Urinary bladder (tissue), 3 donors: ENCODE measurements at regions not wholly inside any gene's neighbourhood (a gene's known extent, or its start where the extent isn't known, plus 50 kb on each side); places are given as distances from the start of the nearest gene placed in this dataset.
"Not testable (repeated sequence)": the region's sequence is repeated elsewhere in the genome, so short reads cannot be mapped to it uniquely, and the experiment has no call there.

Experiments used
- DNase-seq: peaks from one replicate; pipeline ENCODE4 v3.0.0-alpha.2; 2015; ENCODE audit errors: extremely low spot score
- H3K27ac ChIP-seq: one replicate; pipeline ENCODE4 v1.5.1; 2013; ENCODE audit warnings: low read depth, mild to moderate bottlenecking, moderate library complexity
- H3K36me3 ChIP-seq: one replicate; pipeline ENCODE4 v1.6.1; 2013; ENCODE audit warnings: mild to moderate bottlenecking, moderate library complexity; ENCODE audit not compliant: insufficient read depth
- H3K4me1 ChIP-seq: one replicate; pipeline ENCODE4 v1.6.1; 2013; ENCODE audit warnings: mild to moderate bottlenecking, moderate library complexity; ENCODE audit not compliant: insufficient read depth
- H3K4me3 ChIP-seq: one replicate; pipeline ENCODE4 v1.5.1; 2013; ENCODE audit warnings: low read depth, low read length
- WGBS: extraction: QIAGEN DNeasy Blood & Tissue Kit; methylation state at CpG from one replicate; pipeline ENCODE4 v1.1.7; 2013; 5-methylcytosine and 5-hydroxymethylcytosine counted together
- donor health status: healthy with polysubstance abuse.
- donor health status: healthy.

GRCh38 chr5:120181238-120181637 is 282.9 kb upstream of the PRR16 start:
- H3K36me3 ChIP-seq, H3K27ac ChIP-seq, H3K4me3 ChIP-seq, H3K4me1 ChIP-seq, DNase-seq: not testable (repeated sequence)
- WGBS = 93% methylated on average over 10 of the region's 10 CpGs

DNA sequence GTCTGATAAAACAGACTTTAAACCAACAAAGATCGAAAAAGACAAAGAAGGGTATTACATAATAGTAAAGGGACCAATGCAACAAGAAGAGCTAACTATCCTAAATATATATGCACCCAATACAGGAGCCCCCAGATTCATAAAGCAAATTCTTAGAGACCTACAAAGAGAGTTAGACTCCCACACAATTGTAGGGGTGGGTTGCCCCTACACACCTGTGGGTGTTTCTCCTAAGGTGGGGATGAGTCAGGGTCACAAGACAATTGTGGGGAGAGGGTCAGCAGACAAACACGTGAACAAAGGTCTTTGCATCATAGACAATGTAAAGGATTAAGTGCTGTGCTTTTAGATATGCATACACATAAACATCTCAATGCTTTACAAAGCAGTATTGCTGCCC is 269.4 kb upstream of the PRR16 start:
- not testable (repeated sequence) for H3K36me3 ChIP-seq, DNase-seq, H3K4me1 ChIP-seq, H3K4me3 ChIP-seq, H3K27ac ChIP-seq
- WGBS = 93% methylated on average over 2 of the region's 2 CpGs

GRCh38 chr5:120199559-120199958 is 264.5 kb upstream of the PRR16 start:
- no peak overlapping the region for H3K27ac ChIP-seq
- H3K4me1 ChIP-seq = no peaks in the 10 kb centered on the region
- no peaks in the 10 kb centered on the region for H3K36me3 ChIP-seq
- H3K4me3 ChIP-seq = no peak overlapping the region
- 71% methylated on average over 3 of the region's 3 CpGs for WGBS
- DNase-seq = no peak

GRCh38 chr5:120207129-120207528 is 257.0 kb upstream of the PRR16 start:
- H3K36me3 ChIP-seq = no peaks in the 10 kb centered on the region
- DNase-seq = no peak
- H3K27ac ChIP-seq = no peak overlapping the region

GRCh38 chr5:120217001-120217400 is 247.1 kb upstream of the PRR16 start:
- DNase-seq = no peak
- no peak overlapping the region for H3K4me3 ChIP-seq
- 79% methylated on average over 2 of the region's 2 CpGs for WGBS
- no peak overlapping the region for H3K27ac ChIP-seq
- H3K4me1 ChIP-seq = no peaks in the 10 kb centered on the region
- H3K36me3 ChIP-seq = no peaks in the 10 kb centered on the region

More at GRCh38 chr5:120207129-120207528, 257.0 kb upstream of the PRR16 start:
- Histone ChIP-seq H3K4me1 (no peaks in the 10 kb centered on the region), H3K4me3 (no peak overlapping the region)

GRCh38 chr5:120219988-120220387 is 244.1 kb upstream of the PRR16 start:
- Histone ChIP-seq H3K4me3 (no peak overlapping the region), H3K27ac (no peak overlapping the region), H3K4me1 (no peaks in the 10 kb centered on the region), H3K36me3 (no peaks in the 10 kb centered on the region)
- no peak for DNase-seq
- 97% methylated on average over 3 of the region's 3 CpGs for WGBS

GRCh38 chr5:120225524-120225923 is 238.6 kb upstream of the PRR16 start:
- Histone ChIP-seq H3K4me3 (no peak overlapping the region), H3K27ac (no peak overlapping the region), H3K36me3 (no peaks in the 10 kb centered on the region), H3K4me1 (no peaks in the 10 kb centered on the region)
- DNase-seq = no peak
- 78% methylated on average over 2 of the region's 2 CpGs for WGBS

DNA sequence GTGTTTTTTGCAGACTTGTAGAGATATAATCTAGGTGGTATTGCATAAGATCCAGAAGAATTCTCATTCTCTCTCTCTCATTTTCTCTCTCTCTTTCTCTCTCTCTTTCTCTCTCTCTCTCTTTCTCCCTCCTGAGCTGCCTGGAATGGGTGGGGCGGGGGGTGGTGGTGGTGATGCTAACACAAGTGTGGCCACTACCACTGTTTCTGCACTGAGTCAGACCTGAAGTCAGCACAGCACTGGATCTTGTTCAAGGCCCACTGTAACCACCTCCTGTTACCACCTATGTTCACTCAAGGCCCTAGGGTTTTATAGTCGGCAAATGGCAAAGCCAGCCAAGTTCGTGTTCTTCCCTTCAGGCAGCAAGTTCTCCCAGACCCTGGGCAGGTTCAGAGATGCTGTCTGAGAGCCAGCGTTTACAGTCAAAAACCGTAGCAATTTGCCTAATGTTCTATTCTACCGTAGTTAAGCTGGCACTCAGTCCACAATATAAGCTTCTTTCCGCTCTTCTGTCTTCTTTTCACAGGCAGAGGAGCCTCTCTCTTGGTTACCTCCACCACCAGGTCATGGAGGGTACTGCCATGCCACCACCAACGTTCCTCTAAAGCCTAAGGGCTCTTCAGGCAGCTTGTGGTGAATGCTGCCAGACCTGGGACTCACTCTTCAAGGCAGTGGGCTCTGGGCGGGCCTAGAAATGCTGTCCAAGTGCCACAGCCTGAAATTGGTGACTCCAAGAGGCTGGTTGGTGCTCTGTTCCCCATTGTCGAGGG is 235.7 kb upstream of the PRR16 start:
- H3K4me1 ChIP-seq = no peaks in the 10 kb centered on the region
- no peak overlapping the region for H3K4me3 ChIP-seq
- WGBS = 88% methylated on average over 10 of the region's 10 CpGs
- no peak for DNase-seq
- no peak overlapping the region for H3K27ac ChIP-seq
- no peaks in the 10 kb centered on the region for H3K36me3 ChIP-seq

DNA sequence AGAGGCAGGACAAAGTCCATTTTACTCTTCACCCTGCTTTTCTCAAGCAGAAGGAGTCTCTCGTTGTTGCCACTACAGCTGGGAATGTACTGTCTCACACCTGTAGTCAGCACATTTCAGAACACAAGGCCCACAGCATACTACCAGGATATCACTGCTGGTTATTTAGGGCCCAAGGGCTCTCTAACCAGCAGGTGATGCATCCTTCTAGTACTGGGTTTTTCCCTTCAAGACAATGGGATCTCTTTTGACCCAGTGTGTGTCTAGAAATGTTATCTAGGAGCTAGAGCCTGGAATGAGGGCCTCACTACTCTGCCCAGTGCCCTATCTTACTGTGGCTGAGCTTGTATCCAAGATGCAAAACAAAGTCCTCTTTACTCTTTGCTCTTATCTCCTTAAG is 235.1 kb upstream of the PRR16 start:
- no peaks in the 10 kb centered on the region for H3K36me3 ChIP-seq
- 97% methylated on average over 1 of the region's 1 CpG for WGBS
- H3K4me3 ChIP-seq = no peak overlapping the region
- DNase-seq = no peak
- no peak overlapping the region for H3K27ac ChIP-seq
- H3K4me1 ChIP-seq = no peaks in the 10 kb centered on the region

- Histone ChIP-seq H3K4me1 (no peaks in the 10 kb centered on the region), H3K36me3 (no peaks in the 10 kb centered on the region), H3K27ac (no peak overlapping the region), H3K4me3 (no peak overlapping the region)
- 95% methylated on average over 1 of the region's 1 CpG for WGBS
- DNase-seq = no peak
Observed at GRCh38 chr5:120231563-120231962, 232.5 kb upstream of the PRR16 start.

- Histone ChIP-seq H3K4me3 (no peak overlapping the region), H3K4me1 (no peaks in the 10 kb centered on the region), H3K36me3 (no peaks in the 10 kb centered on the region), H3K27ac (no peak overlapping the region)
- 93% methylated on average over 3 of the region's 3 CpGs for WGBS
- DNase-seq = no peak
Observed at GRCh38 chr5:120236360-120236759, 227.7 kb upstream of the PRR16 start.

GRCh38 chr5:120239086-120239485 is 225.0 kb upstream of the PRR16 start:
- no peak overlapping the region for H3K4me3 ChIP-seq
- 65% methylated on average over 1 of the region's 1 CpG for WGBS
- no peaks in the 10 kb centered on the region for H3K4me1 ChIP-seq
- H3K27ac ChIP-seq = no peak overlapping the region
- DNase-seq = no peak
- no peaks in the 10 kb centered on the region for H3K36me3 ChIP-seq

DNA sequence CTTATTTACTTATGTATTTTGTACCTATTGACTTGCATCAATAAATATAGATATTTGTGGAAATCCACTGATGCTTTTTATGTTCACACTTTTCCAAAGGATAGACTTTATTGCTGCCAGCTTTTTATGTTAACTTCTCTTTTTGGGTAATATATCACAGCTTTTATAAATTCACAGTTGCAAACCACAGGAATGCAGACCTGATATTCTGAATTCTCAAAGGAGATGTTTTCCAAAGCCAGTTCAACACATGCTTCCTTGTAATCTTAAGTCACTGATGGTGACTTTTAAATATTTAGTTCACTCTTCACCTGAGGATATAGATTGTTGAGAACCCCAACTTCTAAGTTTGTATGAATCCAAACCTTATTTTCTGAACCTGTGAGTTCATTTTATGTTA is 223.4 kb upstream of the PRR16 start:
- Histone ChIP-seq H3K4me3 (no peak overlapping the region), H3K4me1 (no peaks in the 10 kb centered on the region), H3K36me3 (no peaks in the 10 kb centered on the region), H3K27ac (no peak overlapping the region)
- DNase-seq = no peak

DNA sequence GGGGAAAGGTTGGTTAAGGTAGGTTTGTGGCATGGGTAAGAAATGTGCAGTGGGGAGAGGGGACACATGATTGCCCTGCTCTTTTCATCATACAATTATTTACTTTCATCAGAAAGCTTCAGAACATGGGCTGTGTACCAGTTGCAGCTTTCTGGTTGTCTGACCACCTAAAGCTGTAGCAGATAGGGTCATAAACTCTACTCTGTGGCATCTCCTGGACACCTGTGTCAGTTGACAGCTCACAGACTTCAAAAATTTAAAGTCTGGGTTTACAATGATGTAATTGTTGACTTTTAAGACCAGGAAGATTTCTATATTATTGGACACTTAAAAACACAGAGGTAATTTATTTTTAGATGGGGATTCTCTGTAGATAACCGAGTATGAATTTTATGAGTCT is 222.7 kb upstream of the PRR16 start:
- Histone ChIP-seq H3K4me1 (no peaks in the 10 kb centered on the region), H3K27ac (no peak overlapping the region), H3K4me3 (no peak overlapping the region), H3K36me3 (no peaks in the 10 kb centered on the region)
- DNase-seq = no peak
- 37% methylated on average over 1 of the region's 1 CpG for WGBS

DNA sequence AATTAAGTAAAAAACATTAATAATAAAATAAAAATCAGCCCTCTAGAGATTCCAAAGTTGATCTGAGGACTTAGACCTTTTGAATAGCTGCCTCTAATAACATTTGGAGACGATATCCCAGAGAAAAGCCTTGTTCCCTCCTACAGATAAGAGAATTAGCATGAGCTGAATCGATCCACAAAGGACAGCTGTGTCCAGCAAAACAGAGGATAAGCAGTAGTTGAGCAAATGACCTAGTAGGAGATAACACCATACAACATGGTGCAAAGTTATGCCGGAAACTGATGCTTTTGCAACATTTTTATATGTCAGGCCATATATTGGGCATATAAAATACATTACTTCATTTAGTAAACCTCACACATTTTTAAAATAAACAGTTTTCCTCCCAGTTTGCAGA is 212.2 kb upstream of the PRR16 start:
- Histone ChIP-seq H3K36me3 (no peaks in the 10 kb centered on the region), H3K4me3 (no peak overlapping the region), H3K27ac (no peak overlapping the region), H3K4me1 (no peaks in the 10 kb centered on the region)
- 44% methylated on average over 3 of the region's 3 CpGs for WGBS
- DNase-seq = no peak
